WERI-Rb-1 (cell line): ENCODE measurements at regions not wholly inside any gene's neighbourhood (a gene's known extent, or its start where the extent isn't known, plus 50 kb on each side); places are given as distances from the start of the nearest gene placed in this dataset.
A peak's percentile ranks its signal among the peaks of the same experiment; 100 is the strongest.

ENCODE experiments used
- DNase-seq: peaks from one replicate; pipeline ENCODE4 v3.0.0-alpha.2; 2020
- H3K27ac ChIP-seq: fragments of 250-450 bp; sonication (Bioruptor Pico); 2 replicates; pipeline ENCODE4 v1.5.1; 2020; ENCODE audit warnings: mild to moderate bottlenecking, moderate library complexity
- H3K27me3 ChIP-seq: fragments of 250-450 bp; sonication (Bioruptor Pico); 2 replicates; pipeline ENCODE4 v1.5.1; 2021; ENCODE audit warnings: mild to moderate bottlenecking, low read depth, moderate library complexity; ENCODE audit not compliant: insufficient read depth, severe bottlenecking
- H3K36me3 ChIP-seq: fragments of 250-450 bp; sonication (Bioruptor Pico); 2 replicates; pipeline ENCODE4 v1.5.1; 2020; ENCODE audit warnings: mild to moderate bottlenecking, moderate library complexity
- H3K4me3 ChIP-seq: 2 replicates; pipeline ENCODE4 v1.5.1; 2011; ENCODE audit warnings: low read depth, mild to moderate bottlenecking, control low read depth, low read length
- H3K9me3 ChIP-seq: fragments of 250-450 bp; sonication (Bioruptor Pico); 2 replicates; pipeline ENCODE4 v1.5.1; 2021; ENCODE audit warnings: mild to moderate bottlenecking, moderate library complexity; ENCODE audit not compliant: severe bottlenecking
- CTCF ChIP-seq: IDR thresholded peaks from 2 replicates; pipeline ENCODE4 v1.5.1; 2011; ENCODE audit warnings: low read depth, mild to moderate bottlenecking, control low read depth, inconsistent platforms, low read length

- Histone ChIP-seq H3K9me3 (no peaks in the 10 kb centered on the region), H3K27me3 (no peaks in the 10 kb centered on the region), H3K36me3 (no peaks in the 10 kb centered on the region), H3K4me3 (no peak overlapping the region), H3K27ac (no peak overlapping the region)
- TF ChIP-seq CTCF: no peak
- DNase-seq: no peak
Observed at GRCh38 chr16:5386989-5387388, 289.4 kb upstream of the EEF2KMT start.

GRCh38 chr16:5385811-5386210, 288.2 kb upstream of the EEF2KMT start:
- H3K9me3 ChIP-seq: no peaks in the 10 kb centered on the region
- H3K27ac ChIP-seq: no peak overlapping the region
- no peak for DNase-seq
- H3K27me3 ChIP-seq: no peaks in the 10 kb centered on the region
- no peaks in the 10 kb centered on the region for H3K36me3 ChIP-seq
- H3K4me3 ChIP-seq: no peak overlapping the region
- TF ChIP-seq CTCF: no peak

GRCh38 chr16:5385115-5385514, 287.5 kb upstream of the EEF2KMT start:
- H3K27me3 ChIP-seq: no peaks in the 10 kb centered on the region
- TF ChIP-seq CTCF: no peak
- H3K9me3 ChIP-seq: no peaks in the 10 kb centered on the region
- DNase-seq: no peak
- no peaks in the 10 kb centered on the region for H3K36me3 ChIP-seq
- no peak overlapping the region for H3K4me3 ChIP-seq
- H3K27ac ChIP-seq: no peak overlapping the region

- Histone ChIP-seq H3K9me3 (no peaks in the 10 kb centered on the region), H3K36me3 (no peaks in the 10 kb centered on the region), H3K4me3 (no peak overlapping the region), H3K27ac (no peak overlapping the region), H3K27me3 (no peaks in the 10 kb centered on the region)
- DNase-seq: no peak
- TF ChIP-seq CTCF: no peak
Observed at GRCh38 chr16:5383737-5384136, 286.1 kb upstream of the EEF2KMT start.

GRCh38 chr16:5382484-5382883, 284.9 kb upstream of the EEF2KMT start:
- Histone ChIP-seq H3K27me3 (no peaks in the 10 kb centered on the region), H3K27ac (no peak overlapping the region; the same call in 1 of the 2 replicates), H3K9me3 (no peaks in the 10 kb centered on the region), H3K4me3 (no peak overlapping the region), H3K36me3 (no peaks in the 10 kb centered on the region)
- DNase-seq: no peak
- TF ChIP-seq CTCF: no peak

GRCh38 chr16:5381481-5381880, 283.9 kb upstream of the EEF2KMT start:
- TF ChIP-seq CTCF: no peak
- Histone ChIP-seq H3K9me3 (no peaks in the 10 kb centered on the region), H3K27me3 (no peaks in the 10 kb centered on the region), H3K4me3 (no peak overlapping the region), H3K36me3 (no peaks in the 10 kb centered on the region), H3K27ac (peak overlapping the region; percentile 34; the same call in 1 of the 2 replicates)
- peak; percentile 63 for DNase-seq
